CD4-positive, alpha-beta memory T cell (primary cell): ENCODE measurements at regions not wholly inside any gene's neighbourhood (a gene's known extent, or its start where the extent isn't known, plus 50 kb on each side); places are given as distances from the start of the nearest gene placed in this dataset.

Experiments
- CTCF ChIA-PET: fragments of 350-600 bp; sonication (Branson Sonifier 250); formaldehyde crosslinking; loops from one replicate; lab custom pipeline; 2021; ENCODE audit warnings: inconsistent platforms; ENCODE audit not compliant: partially characterized antibody; lab: Charles Lee
- POLR2A ChIA-PET: fragments of 350-600 bp; sonication (Branson Sonifier 250); formaldehyde crosslinking; loops from one replicate; lab custom pipeline; 2021; ENCODE audit not compliant: partially characterized antibody; lab: Charles Lee
- DNase-seq, 5 donors: peaks; one replicate each; pipeline versions ENCODE4 v3.0.0 to v3.0.0-alpha.2; 2020 to 2022; ENCODE audit warnings: mixed read lengths in 1 of 5
- H3K27ac ChIP-seq: one replicate; pipeline ENCODE4 v1.7.0; 2013; ENCODE audit warnings: low read depth, low read length
- H3K27me3 ChIP-seq: 2 replicates; pipeline ENCODE4 v1.7.0; 2013; ENCODE audit warnings: mild to moderate bottlenecking, low read length, moderate library complexity; ENCODE audit not compliant: insufficient read depth
- H3K36me3 ChIP-seq: 2 replicates; pipeline ENCODE4 v1.7.0; 2013; ENCODE audit warnings: mild to moderate bottlenecking, low read length, moderate library complexity; ENCODE audit not compliant: insufficient read depth
- H3K4me1 ChIP-seq: 2 replicates; pipeline ENCODE4 v1.7.0; 2013; ENCODE audit warnings: mild to moderate bottlenecking, low read length, moderate library complexity; ENCODE audit not compliant: insufficient read depth
- H3K4me3 ChIP-seq, 2 donors: one replicate each; pipeline ENCODE4 v1.7.0; 2013; ENCODE audit warnings: low read length in 2 of 2, mild to moderate bottlenecking in 1 of 2
- H3K9me3 ChIP-seq, 2 donors: one replicate each; pipeline ENCODE4 v1.7.0; 2013; ENCODE audit warnings: low read length in 2 of 2, control low read depth in 1 of 2; ENCODE audit not compliant: control insufficient read depth in 1 of 2
- H3K27ac Mint-ChIP-seq, 7 donors: one replicate each; pipeline ENCODE4 v1.8.0; 2020 to 2021; ENCODE audit warnings: mixed read lengths in 7 of 7, mild to moderate bottlenecking in 6 of 7, inconsistent platforms in 3 of 7, moderate library complexity in 3 of 7
- H3K27me3 Mint-ChIP-seq, 2 donors: one replicate each; pipeline ENCODE4 v1.8.0; 2020 to 2021; ENCODE audit warnings: mixed read lengths in 2 of 2
- H3K36me3 Mint-ChIP-seq, 2 donors: one replicate each; pipeline ENCODE4 v1.8.0; 2020 to 2021; ENCODE audit warnings: mixed read lengths in 2 of 2, inconsistent platforms in 1 of 2, mild to moderate bottlenecking in 1 of 2
- H3K4me1 Mint-ChIP-seq, 4 donors: one replicate each; pipeline ENCODE4 v1.8.0; 2020 to 2021; ENCODE audit warnings: mixed read lengths in 4 of 4, mild to moderate bottlenecking in 1 of 4
- H3K4me3 Mint-ChIP-seq, 8 donors: one replicate each; pipeline ENCODE4 v1.8.0; 2020 to 2021; ENCODE audit warnings: mixed read lengths in 8 of 8, mild to moderate bottlenecking in 7 of 8, moderate library complexity in 6 of 8, inconsistent platforms in 3 of 8
- H3K9me3 Mint-ChIP-seq, 8 donors: one replicate each; pipeline ENCODE4 v1.8.0; 2020 to 2021; ENCODE audit warnings: mixed read lengths in 8 of 8, mild to moderate bottlenecking in 5 of 8, inconsistent platforms in 3 of 8, moderate library complexity in 1 of 8
- intact Hi-C: fragments of 100-400 bp; cut with micrococcal nuclease; formaldehyde crosslinking; loops from one replicate; pipeline ENCODE4 v1.15.1; 2023

- Mint-ChIP-seq H3K36me3 (no peaks in the 10 kb centered on the region), H3K9me3 (peaks cover 0 to 4% (median under 1%) of the 10 kb centered on the region in 8 donors), H3K4me1 (no peaks in the 10 kb centered on the region), H3K27me3 (peaks cover 0 to 3% of the 10 kb centered on the region in 2 donors), H3K27ac (no peak overlapping the region), H3K4me3 (no peak overlapping the region)
- H3K4me3 ChIP-seq = no peak overlapping the region
- ChIA-PET CTCF (no interaction called here), POLR2A (no interaction called here)
- intact Hi-C loops = no loop called here
- no peaks in the 10 kb centered on the region for H3K9me3 ChIP-seq
- DNase-seq = no peak
- H3K4me1 ChIP-seq = no peaks in the 10 kb centered on the region
- no peak overlapping the region for H3K27ac ChIP-seq
- no peaks in the 10 kb centered on the region for H3K27me3 ChIP-seq
- H3K36me3 ChIP-seq = no peaks in the 10 kb centered on the region
These were observed 169.3 kb downstream of the TMEM200C start for GRCh38 chr18:5726011-5726410.

- peaks cover 0 to 4% (median 2%) of the 10 kb centered on the region in 8 donors for H3K9me3 Mint-ChIP-seq
- no peaks in the 10 kb centered on the region for H3K27me3 ChIP-seq
- H3K27me3 Mint-ChIP-seq = peaks cover 0 to 2% of the 10 kb centered on the region in 2 donors
- no peak overlapping the region for H3K4me3 ChIP-seq
- intact Hi-C loops = no loop called here
- H3K4me3 Mint-ChIP-seq = no peak overlapping the region
- POLR2A ChIA-PET = no interaction called here
- no peak overlapping the region for H3K27ac Mint-ChIP-seq
- H3K27ac ChIP-seq = no peak overlapping the region
- no peaks in the 10 kb centered on the region for H3K4me1 ChIP-seq
- CTCF ChIA-PET = no interaction called here
- DNase-seq = no peak
- no peaks in the 10 kb centered on the region for H3K4me1 Mint-ChIP-seq
- H3K9me3 ChIP-seq = no peaks in the 10 kb centered on the region
- H3K36me3 ChIP-seq = no peaks in the 10 kb centered on the region
- no peaks in the 10 kb centered on the region for H3K36me3 Mint-ChIP-seq
These were observed 173.4 kb downstream of the TMEM200C start for GRCh38 chr18:5721924-5722323.

GRCh38 chr18:5720132-5720531 is 175.2 kb downstream of the TMEM200C start:
- Histone ChIP-seq H3K4me3 (no peak overlapping the region), H3K36me3 (no peaks in the 10 kb centered on the region), H3K27me3 (no peaks in the 10 kb centered on the region), H3K4me1 (no peaks in the 10 kb centered on the region), H3K9me3 (no peaks in the 10 kb centered on the region), H3K27ac (no peak overlapping the region)
- DNase-seq = no peak
- no peaks in the 10 kb centered on the region for H3K36me3 Mint-ChIP-seq
- no peaks in the 10 kb centered on the region for H3K4me1 Mint-ChIP-seq
- H3K9me3 Mint-ChIP-seq = peaks cover 0 to 5% (median 2%) of the 10 kb centered on the region in 8 donors
- no peak overlapping the region for H3K4me3 Mint-ChIP-seq
- ChIA-PET CTCF (no interaction called here), POLR2A (no interaction called here)
- no peak overlapping the region for H3K27ac Mint-ChIP-seq
- intact Hi-C loops = no loop called here
- H3K27me3 Mint-ChIP-seq = peaks cover 0 to 2% of the 10 kb centered on the region in 2 donors

GRCh38 chr18:5717256-5717655 is 173.5 kb upstream of the EPB41L3 start:
- Mint-ChIP-seq H3K4me1 (no peaks in the 10 kb centered on the region), H3K27ac (no peak overlapping the region), H3K9me3 (peaks cover 0 to 5% (median 2%) of the 10 kb centered on the region in 8 donors), H3K4me3 (no peak overlapping the region), H3K36me3 (no peaks in the 10 kb centered on the region), H3K27me3 (peaks cover 0 to 2% of the 10 kb centered on the region in 2 donors)
- Histone ChIP-seq H3K27me3 (no peaks in the 10 kb centered on the region), H3K4me1 (no peaks in the 10 kb centered on the region), H3K9me3 (no peaks in the 10 kb centered on the region), H3K4me3 (no peak overlapping the region), H3K36me3 (no peaks in the 10 kb centered on the region), H3K27ac (no peak overlapping the region)
- no peak for DNase-seq
- intact Hi-C loops = no loop called here
- ChIA-PET CTCF (no interaction called here), POLR2A (no interaction called here)

GRCh38 chr18:5710676-5711075 is 166.9 kb upstream of the EPB41L3 start:
- no peaks in the 10 kb centered on the region for H3K4me1 Mint-ChIP-seq
- ChIA-PET CTCF (no interaction called here), POLR2A (no interaction called here)
- H3K9me3 Mint-ChIP-seq = peaks cover 0 to 2% (median 0%) of the 10 kb centered on the region in 8 donors
- intact Hi-C loops = no loop called here
- Histone ChIP-seq H3K27me3 (no peaks in the 10 kb centered on the region), H3K27ac (no peak overlapping the region), H3K9me3 (no peaks in the 10 kb centered on the region), H3K4me3 (no peak overlapping the region), H3K4me1 (no peaks in the 10 kb centered on the region), H3K36me3 (no peaks in the 10 kb centered on the region)
- no peaks in the 10 kb centered on the region for H3K36me3 Mint-ChIP-seq
- H3K27me3 Mint-ChIP-seq = peaks cover 0 to 2% of the 10 kb centered on the region in 2 donors
- no peak overlapping the region for H3K27ac Mint-ChIP-seq
- no peak for DNase-seq
- H3K4me3 Mint-ChIP-seq = no peak overlapping the region

- H3K27me3 Mint-ChIP-seq = peaks cover 0 to 2% of the 10 kb centered on the region in 2 donors
- H3K36me3 Mint-ChIP-seq = no peaks in the 10 kb centered on the region
- Histone ChIP-seq H3K4me1 (no peaks in the 10 kb centered on the region), H3K27me3 (no peaks in the 10 kb centered on the region), H3K9me3 (no peaks in the 10 kb centered on the region), H3K27ac (no peak overlapping the region), H3K36me3 (no peaks in the 10 kb centered on the region), H3K4me3 (no peak overlapping the region)
- H3K27ac Mint-ChIP-seq = no peak overlapping the region
- no peak overlapping the region for H3K4me3 Mint-ChIP-seq
- CTCF ChIA-PET = no interaction called here
- H3K4me1 Mint-ChIP-seq = no peaks in the 10 kb centered on the region
- POLR2A ChIA-PET = no interaction called here
- H3K9me3 Mint-ChIP-seq = peaks cover 0 to 2% (median 0%) of the 10 kb centered on the region in 8 donors
- intact Hi-C loops = no loop called here
- DNase-seq = no peak
These were observed 166.4 kb upstream of the EPB41L3 start for GRCh38 chr18:5710235-5710634.

GRCh38 chr18:5709476-5710095 is 165.8 kb upstream of the EPB41L3 start:
- ChIA-PET CTCF (no interaction called here), POLR2A (no interaction called here)
- DNase-seq = no peak
- no peaks in the 10 kb centered on the region for H3K4me1 Mint-ChIP-seq
- no peak overlapping the region for H3K4me3 ChIP-seq
- no peak overlapping the region for H3K27ac ChIP-seq
- intact Hi-C loops = no loop called here
- no peaks in the 10 kb centered on the region for H3K27me3 ChIP-seq
- H3K27me3 Mint-ChIP-seq = peaks cover 0 to 2% of the 10 kb centered on the region in 2 donors
- H3K36me3 Mint-ChIP-seq = no peaks in the 10 kb centered on the region
- H3K27ac Mint-ChIP-seq = no peak overlapping the region
- H3K4me3 Mint-ChIP-seq = no peak overlapping the region
- H3K4me1 ChIP-seq = no peaks in the 10 kb centered on the region
- H3K9me3 Mint-ChIP-seq = peaks cover 0 to 2% (median 0%) of the 10 kb centered on the region in 8 donors
- no peaks in the 10 kb centered on the region for H3K36me3 ChIP-seq
- H3K9me3 ChIP-seq = no peaks in the 10 kb centered on the region
